ENCODE measurements at regions not wholly inside any gene's neighbourhood (a gene's known extent, or its start where the extent isn't known, plus 50 kb on each side); places are given as distances from the start of the nearest gene placed in this dataset.

DNA sequence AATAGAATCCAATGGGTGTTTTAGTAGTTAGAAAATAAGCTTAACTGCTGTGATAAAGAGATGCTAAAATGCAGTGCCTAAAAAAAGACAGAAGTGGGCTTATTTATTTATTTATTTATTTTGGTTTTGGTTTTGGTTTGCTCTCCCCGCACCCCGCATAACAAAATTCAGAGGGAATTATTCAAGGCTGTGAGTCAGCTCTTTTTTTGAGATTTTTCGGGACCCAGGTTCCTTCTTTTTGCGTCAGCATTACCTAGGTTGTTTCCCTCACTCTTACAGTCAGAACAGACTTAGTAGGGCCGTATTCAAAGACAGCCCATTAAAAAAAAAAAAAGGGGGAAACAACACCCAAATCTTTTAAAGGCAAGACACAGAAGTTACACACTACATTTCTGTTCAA lies 1495.5 kb upstream of the ADGRL3 start:
- TF ChIP-seq, protein P1, sequence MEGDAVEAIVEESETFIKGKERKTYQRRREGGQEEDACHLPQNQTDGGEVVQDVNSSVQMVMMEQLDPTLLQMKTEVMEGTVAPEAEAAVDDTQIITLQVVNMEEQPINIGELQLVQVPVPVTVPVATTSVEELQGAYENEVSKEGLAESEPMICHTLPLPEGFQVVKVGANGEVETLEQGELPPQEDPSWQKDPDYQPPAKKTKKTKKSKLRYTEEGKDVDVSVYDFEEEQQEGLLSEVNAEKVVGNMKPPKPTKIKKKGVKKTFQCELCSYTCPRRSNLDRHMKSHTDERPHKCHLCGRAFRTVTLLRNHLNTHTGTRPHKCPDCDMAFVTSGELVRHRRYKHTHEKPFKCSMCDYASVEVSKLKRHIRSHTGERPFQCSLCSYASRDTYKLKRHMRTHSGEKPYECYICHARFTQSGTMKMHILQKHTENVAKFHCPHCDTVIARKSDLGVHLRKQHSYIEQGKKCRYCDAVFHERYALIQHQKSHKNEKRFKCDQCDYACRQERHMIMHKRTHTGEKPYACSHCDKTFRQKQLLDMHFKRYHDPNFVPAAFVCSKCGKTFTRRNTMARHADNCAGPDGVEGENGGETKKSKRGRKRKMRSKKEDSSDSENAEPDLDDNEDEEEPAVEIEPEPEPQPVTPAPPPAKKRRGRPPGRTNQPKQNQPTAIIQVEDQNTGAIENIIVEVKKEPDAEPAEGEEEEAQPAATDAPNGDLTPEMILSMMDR (IDR thresholded peaks at IDR 0.05; ENCODE audit: insufficient read depth, low read depth, low read length) = no peak
- no peak for TF ChIP-seq EZH2 (IDR thresholded peaks at IDR 0.05; ENCODE audit: insufficient read depth, low read length)

Data from astrocyte (in vitro differentiated cells and primary cell).